DND-41 (cell line): ENCODE measurements at regions not wholly inside any gene's neighbourhood (a gene's known extent, or its start where the extent isn't known, plus 50 kb on each side); places are given as distances from the start of the nearest gene placed in this dataset.

Experiments used
- CTCF ChIP-seq: IDR thresholded peaks from 2 replicates; pipeline ENCODE4 v1.5.1; 2012; ENCODE audit warnings: borderline replicate concordance, low read length, moderate library complexity, mild to moderate bottlenecking; ENCODE audit not compliant: poor library complexity, severe bottlenecking; ENCODE audit errors: extremely low read depth
- EZH2 ChIP-seq: IDR thresholded peaks from 3 replicates; pipeline ENCODE4 v1.6.1; 2012; ENCODE audit warnings: borderline replicate concordance, low read depth, mild to moderate bottlenecking, moderate library complexity, low read length, inconsistent platforms; ENCODE audit not compliant: severe bottlenecking

GRCh38 chr12:68536885-68537485, 73.7 kb upstream of the RAP1B start:
- no peak for TF ChIP-seq CTCF
- TF ChIP-seq EZH2: no peak
